ENCODE measurements at regions not wholly inside any gene's neighbourhood (a gene's known extent, or its start where the extent isn't known, plus 50 kb on each side); places are given as distances from the start of the nearest gene placed in this dataset.
"Not testable (repeated sequence)": the region's sequence is repeated elsewhere in the genome, so short reads cannot be mapped to it uniquely, and the experiment has no call there.

DNA sequence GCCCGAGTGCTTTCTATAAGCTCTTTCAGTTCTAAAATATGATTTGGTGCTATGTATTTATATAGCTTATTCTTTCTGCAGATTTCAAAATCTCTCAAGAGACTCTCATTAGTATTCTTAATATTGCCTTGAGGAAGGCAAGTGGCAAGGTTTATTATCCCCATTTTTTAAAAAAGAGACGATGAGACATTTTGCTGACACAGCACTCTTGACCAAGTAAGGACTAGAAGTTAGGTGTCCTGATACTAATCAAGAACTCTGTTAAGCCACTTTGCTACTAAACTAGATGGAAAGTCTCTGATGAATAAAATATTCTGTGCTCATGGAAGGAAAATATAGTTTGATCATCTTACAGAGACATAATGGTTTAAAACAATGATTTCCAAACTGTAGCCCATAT lies 164.7 kb downstream of the MZT1 start:
- no peaks in the 10 kb centered on the region for H3K36me3 ChIP-seq (replicated peaks)
- no peaks in the 10 kb centered on the region for H3K9me3 ChIP-seq
- in situ Hi-C loops (cut with MboI; ENCODE audit: low sequenced_read_pairs): no loop called here
- H3K4me1 ChIP-seq: peaks cover 5% of the 10 kb centered on the region; the same call in 1 of the 2 replicates
- H3K27me3 ChIP-seq (ENCODE audit: low read depth): no peaks in the 10 kb centered on the region
- no peak overlapping the region for H3K4me3 ChIP-seq
- DNase-seq (ENCODE audit: low spot score in 2 of 2): no peak

DNA sequence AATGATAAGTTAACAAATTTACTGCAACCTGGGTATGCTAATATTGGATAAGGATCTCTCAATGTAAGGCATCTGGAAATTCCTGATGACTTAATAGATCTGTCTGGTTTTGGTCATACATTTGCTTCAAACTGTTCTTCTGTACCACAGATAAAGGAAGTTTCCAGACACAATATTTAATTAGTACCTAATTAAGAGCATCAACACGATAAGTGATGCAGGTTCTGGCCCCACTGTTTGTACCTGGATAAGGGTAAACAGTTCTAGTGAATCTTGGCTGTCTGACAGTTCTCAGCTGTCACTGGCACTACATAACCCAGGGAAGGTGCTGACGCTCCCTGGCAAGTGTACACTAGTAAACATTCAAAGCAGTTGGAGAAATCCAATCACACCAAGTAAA lies 165.6 kb downstream of the MZT1 start:
- no peak for DNase-seq (ENCODE audit: low spot score in 2 of 2)
- H3K4me3 ChIP-seq: no peak overlapping the region
- H3K4me1 ChIP-seq: no peaks in the 10 kb centered on the region
- no peaks in the 10 kb centered on the region for H3K9me3 ChIP-seq
- in situ Hi-C loops (cut with MboI; ENCODE audit: low sequenced_read_pairs): no loop called here
- no peaks in the 10 kb centered on the region for H3K36me3 ChIP-seq (replicated peaks)
- H3K27me3 ChIP-seq (ENCODE audit: low read depth): no peaks in the 10 kb centered on the region

DNA sequence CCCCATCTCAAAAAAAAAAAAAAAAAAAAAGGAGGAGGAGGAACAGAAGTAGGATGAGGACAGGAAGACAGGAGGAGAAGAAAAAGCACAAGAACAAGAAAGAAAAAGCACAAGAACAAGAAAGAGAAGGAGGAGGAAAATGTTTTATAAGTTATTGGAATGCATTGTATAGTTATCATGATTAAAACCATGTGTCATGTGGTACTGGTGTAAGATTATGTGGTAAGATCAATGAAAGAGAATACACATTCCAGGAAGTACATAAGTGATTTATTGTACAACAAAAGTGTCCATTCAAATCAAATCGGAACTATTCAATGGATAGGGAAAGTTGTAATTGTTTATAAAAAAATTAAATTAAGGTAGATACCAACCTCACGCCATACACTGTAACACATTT lies 167.7 kb downstream of the MZT1 start:
- Histone ChIP-seq H3K36me3 (replicated peaks) (no peaks in the 10 kb centered on the region), H3K27me3 (ENCODE audit: low read depth) (no peaks in the 10 kb centered on the region), H3K4me3 (no peak overlapping the region), H3K4me1 (no peaks in the 10 kb centered on the region), H3K9me3 (no peaks in the 10 kb centered on the region)
- DNase-seq (ENCODE audit: low spot score in 2 of 2): no peak
- in situ Hi-C loops (cut with MboI; ENCODE audit: low sequenced_read_pairs): no loop called here

DNA sequence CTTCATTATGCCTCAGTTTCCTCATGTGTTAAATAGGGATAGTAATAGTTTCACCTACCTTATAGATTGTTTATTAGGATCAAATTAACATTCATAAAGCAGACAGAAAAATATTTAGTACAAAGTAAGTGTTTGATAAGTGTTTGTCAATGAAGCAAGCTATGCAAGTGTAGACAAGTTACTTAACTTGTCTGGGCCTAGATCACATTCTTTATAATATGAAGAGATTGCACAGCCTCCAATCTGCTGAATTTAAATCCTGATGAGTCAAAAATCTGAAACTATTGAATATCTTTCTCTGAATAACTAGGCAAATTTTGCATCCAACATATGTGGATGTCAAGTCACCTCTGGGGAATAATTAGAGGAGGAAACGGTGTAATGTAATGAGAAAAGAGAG lies 170.5 kb downstream of the MZT1 start:
- Histone ChIP-seq H3K27me3 (ENCODE audit: low read depth) (no peaks in the 10 kb centered on the region), H3K36me3 (replicated peaks) (no peaks in the 10 kb centered on the region), H3K9me3 (no peaks in the 10 kb centered on the region), H3K4me3 (no peak overlapping the region), H3K4me1 (no peaks in the 10 kb centered on the region)
- in situ Hi-C loops (cut with MboI; ENCODE audit: low sequenced_read_pairs): no loop called here
- no peak for DNase-seq (ENCODE audit: low spot score in 2 of 2)

DNA sequence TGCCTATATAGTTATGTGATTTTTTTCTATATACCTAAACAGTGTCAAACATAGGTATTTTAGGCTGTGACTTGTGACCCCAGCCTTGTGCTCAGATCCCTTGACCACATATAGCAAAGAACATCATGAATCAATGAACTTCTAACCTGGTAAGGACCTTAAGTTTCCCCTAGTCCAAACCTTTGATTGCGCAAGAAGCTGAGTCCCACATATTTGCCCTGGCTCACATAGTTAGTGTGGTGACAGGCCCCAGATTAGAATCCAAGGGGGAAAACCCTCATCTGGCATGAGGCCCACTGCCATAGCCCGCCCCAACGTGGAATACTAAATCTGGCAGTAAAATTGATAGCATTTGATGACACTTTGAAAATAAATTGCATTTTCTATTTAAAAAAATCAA lies 171.8 kb downstream of the MZT1 start:
- in situ Hi-C loops (cut with MboI; ENCODE audit: low sequenced_read_pairs): no loop called here
- H3K36me3 ChIP-seq (replicated peaks): no peaks in the 10 kb centered on the region
- H3K4me1 ChIP-seq: no peaks in the 10 kb centered on the region
- no peaks in the 10 kb centered on the region for H3K27me3 ChIP-seq (ENCODE audit: low read depth)
- DNase-seq (ENCODE audit: low spot score in 2 of 2): no peak
- no peaks in the 10 kb centered on the region for H3K9me3 ChIP-seq
- no peak overlapping the region for H3K4me3 ChIP-seq

DNA sequence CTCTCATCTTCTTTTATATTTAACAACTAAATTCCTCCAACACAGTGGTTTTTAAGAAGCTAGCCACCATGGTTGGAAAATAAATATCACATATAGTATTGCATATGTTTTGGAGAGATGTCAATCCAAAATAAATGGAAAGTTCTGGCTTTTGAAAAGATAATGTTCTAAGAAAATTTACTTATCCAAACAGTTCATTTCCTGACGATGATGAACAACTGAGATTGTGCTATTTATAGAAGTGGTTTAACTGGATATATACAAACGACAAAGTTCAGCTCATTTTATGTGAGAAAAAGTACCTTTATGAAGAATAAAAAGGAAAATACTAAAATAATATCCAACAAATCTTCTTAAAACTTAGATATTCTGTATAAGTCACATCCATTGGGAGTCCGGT lies 174.7 kb downstream of the MZT1 start:
- H3K4me3 ChIP-seq: no peak overlapping the region
- H3K36me3 ChIP-seq (replicated peaks): no peaks in the 10 kb centered on the region
- H3K27me3 ChIP-seq (ENCODE audit: low read depth): no peaks in the 10 kb centered on the region
- in situ Hi-C loops (cut with MboI; ENCODE audit: low sequenced_read_pairs): no loop called here
- no peaks in the 10 kb centered on the region for H3K4me1 ChIP-seq
- H3K9me3 ChIP-seq: no peaks in the 10 kb centered on the region
- DNase-seq (ENCODE audit: low spot score in 2 of 2): no peak

DNA sequence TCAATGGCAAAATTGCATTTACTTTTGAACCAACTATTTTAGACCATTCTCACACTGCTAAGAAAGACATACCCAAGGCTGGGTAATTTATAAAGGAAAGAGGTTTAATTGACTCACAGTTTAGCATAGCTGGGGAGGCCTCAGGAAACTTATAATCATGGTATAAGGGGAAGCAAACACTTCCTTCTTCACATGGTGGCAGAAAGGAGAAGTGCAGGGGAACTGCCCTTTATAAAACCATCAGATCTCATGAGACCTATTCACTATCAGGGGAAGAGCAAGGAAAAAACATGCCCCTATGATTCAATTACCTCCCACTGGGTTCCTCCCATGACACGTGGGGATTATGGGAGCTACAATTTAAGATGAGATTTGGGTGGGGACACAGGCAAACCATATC lies 181.5 kb downstream of the MZT1 start:
- in situ Hi-C loops (cut with MboI; ENCODE audit: low sequenced_read_pairs); H3K36me3 ChIP-seq (replicated peaks); H3K4me1 ChIP-seq; H3K4me3 ChIP-seq; H3K27me3 ChIP-seq (ENCODE audit: low read depth); DNase-seq (ENCODE audit: low spot score in 2 of 2); H3K9me3 ChIP-seq: not testable (repeated sequence)

DNA sequence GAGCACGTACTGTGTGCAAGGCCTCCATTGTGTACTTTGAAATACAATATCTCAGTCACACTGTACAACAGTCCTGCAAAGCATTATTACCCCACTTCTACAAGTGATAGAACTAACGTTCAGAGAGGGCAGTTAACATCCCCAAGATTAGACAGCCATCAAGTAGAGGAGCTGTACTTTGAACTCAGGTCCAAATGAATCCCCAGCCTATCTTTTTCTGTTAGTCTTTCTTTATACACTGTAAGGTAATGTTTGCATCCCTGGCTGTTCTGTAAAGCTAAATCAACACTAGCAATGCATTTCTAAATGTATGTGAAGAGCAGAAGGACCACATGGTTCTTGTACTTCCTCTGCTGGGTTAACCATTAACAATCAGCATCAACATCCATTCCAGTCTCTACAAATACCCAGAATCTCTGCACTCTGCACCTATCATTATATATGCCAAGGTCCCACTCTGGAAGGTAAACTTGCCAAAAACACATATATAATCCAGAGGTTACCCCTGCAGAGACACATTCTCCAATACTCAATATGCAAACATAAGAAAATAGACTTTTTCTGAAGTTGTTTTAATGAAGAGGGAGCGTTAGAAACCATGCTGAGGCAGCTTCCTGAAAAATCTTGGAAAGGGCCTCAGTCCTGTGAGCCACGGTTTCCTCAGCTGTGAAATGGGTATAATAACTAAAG lies 182.3 kb downstream of the MZT1 start:
- DNase-seq (ENCODE audit: low spot score in 2 of 2): no peak
- Histone ChIP-seq H3K4me3 (no peak overlapping the region), H3K9me3 (no peaks in the 10 kb centered on the region), H3K4me1 (no peaks in the 10 kb centered on the region), H3K36me3 (replicated peaks) (no peaks in the 10 kb centered on the region), H3K27me3 (ENCODE audit: low read depth) (no peaks in the 10 kb centered on the region)
- in situ Hi-C loops (cut with MboI; ENCODE audit: low sequenced_read_pairs): no loop called here

DNA sequence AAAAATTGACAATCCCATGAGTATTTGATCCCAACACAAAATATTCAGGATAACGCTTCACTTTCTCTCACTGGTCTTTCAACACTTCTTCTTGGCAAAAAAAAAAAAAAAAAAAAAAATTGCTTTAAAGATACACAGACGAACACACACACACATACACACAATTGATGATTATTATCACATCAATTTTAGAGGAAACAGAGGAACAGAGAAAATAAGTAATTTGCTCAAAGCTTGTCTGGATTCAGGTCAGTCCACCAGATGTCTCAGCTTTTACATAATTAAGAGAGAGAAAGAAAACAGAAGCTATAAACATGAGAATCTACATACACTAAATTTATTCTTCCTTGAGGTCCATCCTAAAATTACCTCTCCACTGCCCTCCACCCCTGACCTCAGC lies 183.4 kb downstream of the MZT1 start:
- DNase-seq (ENCODE audit: low spot score in 2 of 2): no peak
- in situ Hi-C loops (cut with MboI; ENCODE audit: low sequenced_read_pairs): no loop called here
- no peaks in the 10 kb centered on the region for H3K4me1 ChIP-seq
- no peaks in the 10 kb centered on the region for H3K27me3 ChIP-seq (ENCODE audit: low read depth)
- H3K4me3 ChIP-seq: no peak overlapping the region
- no peaks in the 10 kb centered on the region for H3K36me3 ChIP-seq (replicated peaks)
- no peaks in the 10 kb centered on the region for H3K9me3 ChIP-seq

DNA sequence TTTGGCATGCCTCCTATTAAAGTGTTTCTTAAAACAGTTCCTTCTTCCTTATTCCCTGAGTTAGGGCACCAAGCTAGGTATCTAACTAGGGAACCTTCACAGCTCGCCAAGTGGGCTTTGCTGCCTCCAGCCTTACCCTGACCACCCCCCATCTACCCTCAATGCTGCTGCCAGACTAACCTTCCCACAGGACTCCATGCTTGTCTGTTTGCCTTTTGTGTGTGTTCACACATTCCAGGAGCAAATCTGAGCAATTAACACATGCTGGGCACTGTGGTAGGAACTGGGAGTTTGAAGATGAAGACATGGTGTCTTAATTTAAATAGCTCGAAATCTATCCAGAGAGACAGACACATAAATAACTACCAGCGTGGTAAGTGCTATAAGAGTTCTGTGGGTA lies 185.2 kb downstream of the MZT1 start:
- Histone ChIP-seq H3K4me1 (no peaks in the 10 kb centered on the region), H3K9me3 (no peaks in the 10 kb centered on the region), H3K4me3 (no peak overlapping the region), H3K27me3 (ENCODE audit: low read depth) (no peaks in the 10 kb centered on the region), H3K36me3 (replicated peaks) (no peaks in the 10 kb centered on the region)
- in situ Hi-C loops (cut with MboI; ENCODE audit: low sequenced_read_pairs): no loop called here
- DNase-seq (ENCODE audit: low spot score in 2 of 2): no peak

DNA sequence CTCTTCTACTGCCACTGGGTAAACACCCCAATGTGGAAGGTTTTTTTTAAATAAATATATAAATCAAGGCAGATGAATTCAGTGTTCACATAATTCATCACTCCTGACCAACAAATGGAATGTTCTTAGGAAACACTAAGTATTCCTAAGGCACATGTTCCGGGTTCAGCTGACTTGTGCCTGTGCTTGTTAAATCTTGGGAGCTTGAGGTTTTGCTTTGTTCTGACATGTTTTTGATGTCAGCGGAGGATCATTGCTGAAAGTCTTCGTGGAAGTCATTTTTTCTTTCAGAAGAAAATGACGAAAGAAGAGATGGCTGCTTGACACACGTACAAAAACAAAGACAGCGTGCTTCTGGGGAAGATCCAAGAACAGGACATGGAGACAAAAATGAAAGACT lies 185.8 kb downstream of the MZT1 start:
- no peaks in the 10 kb centered on the region for H3K9me3 ChIP-seq
- H3K27me3 ChIP-seq (ENCODE audit: low read depth): no peaks in the 10 kb centered on the region
- in situ Hi-C loops (cut with MboI; ENCODE audit: low sequenced_read_pairs): no loop called here
- no peak overlapping the region for H3K4me3 ChIP-seq
- no peaks in the 10 kb centered on the region for H3K36me3 ChIP-seq (replicated peaks)
- no peak for DNase-seq (ENCODE audit: low spot score in 2 of 2)
- H3K4me1 ChIP-seq: no peaks in the 10 kb centered on the region

DNA sequence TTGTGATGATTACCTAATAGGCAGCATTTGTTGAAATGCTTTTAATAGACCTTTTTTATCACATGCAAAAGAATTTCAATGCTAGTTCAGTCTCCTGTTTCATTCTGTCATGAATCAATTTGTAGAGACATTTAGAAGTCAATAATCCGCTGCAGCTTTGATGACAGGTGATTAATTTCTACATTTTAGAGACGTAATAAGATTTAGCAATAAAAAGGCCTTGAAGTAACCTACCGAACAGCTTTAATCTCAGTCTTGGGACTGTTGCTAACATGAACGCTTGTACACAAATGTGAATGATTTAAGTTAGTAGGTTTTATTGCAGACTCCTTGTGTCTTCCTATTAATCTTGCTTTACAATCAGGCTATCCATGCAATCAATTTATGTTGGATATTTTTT lies 186.5 kb downstream of the MZT1 start:
- H3K4me1 ChIP-seq: no peaks in the 10 kb centered on the region

DNA sequence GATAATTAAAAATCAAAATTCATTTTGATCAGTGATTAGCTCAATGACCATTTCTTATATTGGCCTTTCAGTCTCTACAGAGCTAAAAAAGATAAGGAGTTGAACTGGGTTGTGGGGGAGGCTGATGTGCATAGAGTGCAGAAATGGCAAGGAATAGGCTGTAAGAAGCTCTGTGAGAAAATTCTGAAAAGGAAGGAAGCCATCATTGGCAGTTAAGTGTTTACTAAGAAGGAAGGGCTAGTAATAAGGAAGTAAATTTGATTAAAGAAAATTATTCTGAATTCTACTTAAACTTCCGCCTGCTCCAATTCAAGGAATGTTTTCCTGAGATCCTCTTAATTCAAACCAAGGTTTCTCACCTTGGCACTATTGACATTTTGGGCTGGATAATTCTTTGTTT lies 187.5 kb downstream of the MZT1 start:
- H3K4me1 ChIP-seq: no peaks in the 10 kb centered on the region
- in situ Hi-C loops (cut with MboI; ENCODE audit: low sequenced_read_pairs): no loop called here
- H3K4me3 ChIP-seq: no peak overlapping the region
- H3K27me3 ChIP-seq (ENCODE audit: low read depth): no peaks in the 10 kb centered on the region
- no peak for DNase-seq (ENCODE audit: low spot score in 2 of 2)
- no peaks in the 10 kb centered on the region for H3K36me3 ChIP-seq (replicated peaks)
- no peaks in the 10 kb centered on the region for H3K9me3 ChIP-seq

More for the DNA sequence above, 186.5 kb downstream of the MZT1 start:
- no peak for DNase-seq (ENCODE audit: low spot score in 2 of 2)
- H3K36me3 ChIP-seq (replicated peaks): no peaks in the 10 kb centered on the region
- in situ Hi-C loops (cut with MboI; ENCODE audit: low sequenced_read_pairs): no loop called here
- no peaks in the 10 kb centered on the region for H3K27me3 ChIP-seq (ENCODE audit: low read depth)
- no peaks in the 10 kb centered on the region for H3K9me3 ChIP-seq
- H3K4me3 ChIP-seq: no peak overlapping the region

DNA sequence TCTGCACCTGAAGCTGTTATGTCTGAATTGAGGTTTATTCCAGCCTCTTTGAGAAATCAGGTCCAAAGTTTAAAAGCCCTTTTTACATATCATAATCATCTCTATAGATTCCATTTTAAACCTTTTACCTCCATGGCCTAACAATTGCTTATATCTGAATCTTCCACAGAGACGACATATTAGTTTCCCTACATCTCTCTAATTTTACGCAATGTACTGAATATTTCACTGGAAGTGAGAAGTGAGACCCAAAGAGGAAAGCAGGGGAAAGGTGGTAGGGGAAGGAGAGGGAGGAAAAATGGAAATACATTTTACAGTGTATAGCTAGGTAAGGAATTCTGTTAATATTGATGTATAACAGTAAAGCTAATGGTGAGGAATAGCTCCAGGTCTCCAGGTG lies 189.6 kb downstream of the MZT1 start:
- Histone ChIP-seq H3K27me3 (ENCODE audit: low read depth) (no peaks in the 10 kb centered on the region), H3K4me1 (no peaks in the 10 kb centered on the region), H3K4me3 (no peak overlapping the region), H3K9me3 (no peaks in the 10 kb centered on the region), H3K36me3 (replicated peaks) (no peaks in the 10 kb centered on the region)
- no peak for DNase-seq (ENCODE audit: low spot score in 2 of 2)
- in situ Hi-C loops (cut with MboI; ENCODE audit: low sequenced_read_pairs): no loop called here

DNA sequence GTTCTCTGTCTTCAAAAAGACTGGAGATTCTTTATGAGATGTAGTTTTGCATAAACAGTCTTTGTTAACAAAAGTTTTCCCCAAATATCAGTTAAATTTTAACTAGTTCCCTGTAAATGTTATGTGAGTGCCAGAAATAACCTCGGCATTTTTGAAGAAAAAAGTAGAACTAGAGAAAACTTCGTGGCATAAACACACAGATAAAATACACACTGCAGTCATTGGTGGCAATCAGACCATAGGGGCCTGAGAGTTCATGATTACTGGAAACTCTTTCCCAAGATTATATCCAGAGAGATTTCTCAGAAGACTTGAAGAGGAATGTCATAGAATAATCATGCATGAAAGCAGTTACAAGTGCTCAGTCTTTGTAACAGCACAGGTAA lies 190.0 kb downstream of the MZT1 start:
- Histone ChIP-seq H3K9me3 (no peaks in the 10 kb centered on the region), H3K4me1 (no peaks in the 10 kb centered on the region), H3K36me3 (replicated peaks) (no peaks in the 10 kb centered on the region), H3K27me3 (ENCODE audit: low read depth) (no peaks in the 10 kb centered on the region), H3K4me3 (no peak overlapping the region)
- in situ Hi-C loops (cut with MboI; ENCODE audit: low sequenced_read_pairs): no loop called here
- no peak for DNase-seq (ENCODE audit: low spot score in 2 of 2)

Measured in HAP-1 (cell line).